Erythroblast (primary cell): ENCODE measurements at regions not wholly inside any gene's neighbourhood (a gene's known extent, or its start where the extent isn't known, plus 50 kb on each side); places are given as distances from the start of the nearest gene placed in this dataset.

Experiments
- GATA1 ChIP-seq: IDR thresholded peaks from 2 replicates; pipeline ENCODE4 v1.6.1; 2011; ENCODE audit warnings: low read depth, mild to moderate bottlenecking, control low read depth, low read length, moderate library complexity
- POLR2A ChIP-seq: IDR thresholded peaks from 2 replicates; pipeline ENCODE4 v1.6.1; 2011; ENCODE audit warnings: mild to moderate bottlenecking, low read length

- TF ChIP-seq POLR2A (no peak), GATA1 (no peak)
Measured at GRCh38 chr10:83961620-83962019, 177.7 kb upstream of the GHITM start.
